GM18498 (cell line): ENCODE measurements at regions not wholly inside any gene's neighbourhood (a gene's known extent, or its start where the extent isn't known, plus 50 kb on each side); places are given as distances from the start of the nearest gene placed in this dataset.
"Not testable (repeated sequence)": the region's sequence is repeated elsewhere in the genome, so short reads cannot be mapped to it uniquely, and the experiment has no call there.

Experiments
- ATAC-seq: cut with Tn5 transposase; IDR thresholded peaks from one replicate; pipeline ENCODE4 v1.9.1; 2021; ENCODE audit warnings: mild to moderate bottlenecking, moderate library complexity; ENCODE audit not compliant: unreplicated experiment

DNA sequence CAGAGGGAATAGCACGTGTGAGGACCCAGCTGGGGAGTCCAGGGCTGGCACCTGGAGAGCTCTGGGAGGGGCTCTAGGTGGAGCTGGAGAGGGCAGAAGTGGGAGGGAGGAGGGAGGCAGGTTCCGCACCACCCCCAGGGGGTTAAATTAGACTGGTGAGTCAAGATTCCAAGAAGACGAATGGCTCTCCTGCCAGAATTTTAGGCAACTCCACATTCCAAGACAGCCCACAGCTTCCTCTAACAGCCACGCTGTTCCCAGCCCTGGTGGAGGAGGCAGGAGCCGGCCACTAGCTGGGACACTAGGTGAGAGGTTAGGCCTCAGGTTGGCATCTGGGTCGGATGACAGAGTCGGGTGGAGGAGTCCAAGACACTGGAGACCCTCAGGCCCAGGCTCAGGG is 60.2 kb downstream of the TFAP2C start:
- ATAC-seq: no peak

DNA sequence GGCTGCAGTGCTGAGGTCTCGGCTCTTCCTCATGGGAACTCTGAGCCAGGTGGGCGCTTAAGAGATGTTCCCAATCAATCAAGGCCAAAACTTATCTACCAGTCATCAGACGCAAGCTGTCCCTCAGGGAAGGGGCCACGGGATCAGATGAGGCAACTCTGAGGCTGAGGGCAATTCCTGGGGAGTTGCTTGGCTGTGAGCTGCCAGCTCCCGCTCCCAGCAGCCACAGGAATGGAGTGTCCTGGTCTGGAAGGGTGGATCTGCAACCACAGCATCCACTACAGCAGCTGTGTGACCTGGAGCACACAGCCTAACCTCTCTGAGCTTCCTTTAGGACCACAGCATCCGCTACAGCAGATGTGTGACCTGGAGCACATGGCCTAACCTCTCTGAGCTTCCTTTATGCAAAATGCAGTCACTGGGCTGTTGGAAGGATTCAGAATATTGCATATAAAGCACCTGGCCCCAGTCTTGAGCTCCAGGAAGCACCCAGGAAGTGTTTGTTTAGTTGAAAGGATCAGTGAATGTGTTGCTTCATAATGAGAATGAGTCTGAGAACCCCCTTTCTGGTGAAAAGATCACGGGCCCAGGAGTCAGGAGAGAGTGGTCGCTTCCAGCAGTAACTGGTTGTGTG is 60.9 kb downstream of the TFAP2C start:
- ATAC-seq: no peak

DNA sequence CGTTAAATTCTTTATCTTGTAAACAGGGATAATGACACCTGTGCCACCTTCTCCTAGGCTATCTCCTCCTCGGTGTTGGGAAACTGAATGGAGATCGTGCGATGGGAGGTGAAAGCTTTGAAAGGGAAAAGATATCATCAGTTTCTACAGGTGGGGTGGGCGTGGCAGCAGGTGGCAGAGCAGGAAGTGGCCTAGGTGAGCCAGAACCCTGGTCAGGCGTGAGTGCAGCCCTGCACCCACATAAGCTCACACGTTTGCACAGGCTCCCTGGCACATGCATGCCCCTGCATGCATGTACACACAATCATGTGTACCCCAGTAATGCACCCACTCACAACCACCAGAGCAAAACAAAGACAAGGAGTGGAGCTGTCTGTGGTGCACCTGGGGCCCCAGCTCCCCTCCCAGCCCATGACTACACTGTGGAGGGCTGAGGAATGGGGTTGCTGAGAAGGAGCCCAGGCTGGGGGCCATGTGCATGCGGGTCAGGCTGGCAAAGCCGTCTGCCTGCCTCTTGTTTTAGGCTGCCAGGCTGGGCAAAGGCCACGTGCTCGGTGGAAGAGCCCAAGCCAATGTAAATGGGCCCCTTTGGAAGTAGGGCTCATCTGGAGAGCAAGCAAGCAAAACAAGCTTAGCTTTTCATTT is 61.5 kb downstream of the TFAP2C start:
- ATAC-seq: no peak

GRCh38 chr20:56691325-56691998 is 62.4 kb downstream of the TFAP2C start:
- no peak for ATAC-seq

- no peak for ATAC-seq
These were observed 64.1 kb downstream of the TFAP2C start for GRCh38 chr20:56693217-56693616.

GRCh38 chr20:56697476-56697875 is 68.4 kb downstream of the TFAP2C start:
- ATAC-seq: no peak

GRCh38 chr20:56698297-56698696 is 69.2 kb downstream of the TFAP2C start:
- no peak for ATAC-seq

GRCh38 chr20:56698749-56699148 is 69.6 kb downstream of the TFAP2C start:
- no peak for ATAC-seq

DNA sequence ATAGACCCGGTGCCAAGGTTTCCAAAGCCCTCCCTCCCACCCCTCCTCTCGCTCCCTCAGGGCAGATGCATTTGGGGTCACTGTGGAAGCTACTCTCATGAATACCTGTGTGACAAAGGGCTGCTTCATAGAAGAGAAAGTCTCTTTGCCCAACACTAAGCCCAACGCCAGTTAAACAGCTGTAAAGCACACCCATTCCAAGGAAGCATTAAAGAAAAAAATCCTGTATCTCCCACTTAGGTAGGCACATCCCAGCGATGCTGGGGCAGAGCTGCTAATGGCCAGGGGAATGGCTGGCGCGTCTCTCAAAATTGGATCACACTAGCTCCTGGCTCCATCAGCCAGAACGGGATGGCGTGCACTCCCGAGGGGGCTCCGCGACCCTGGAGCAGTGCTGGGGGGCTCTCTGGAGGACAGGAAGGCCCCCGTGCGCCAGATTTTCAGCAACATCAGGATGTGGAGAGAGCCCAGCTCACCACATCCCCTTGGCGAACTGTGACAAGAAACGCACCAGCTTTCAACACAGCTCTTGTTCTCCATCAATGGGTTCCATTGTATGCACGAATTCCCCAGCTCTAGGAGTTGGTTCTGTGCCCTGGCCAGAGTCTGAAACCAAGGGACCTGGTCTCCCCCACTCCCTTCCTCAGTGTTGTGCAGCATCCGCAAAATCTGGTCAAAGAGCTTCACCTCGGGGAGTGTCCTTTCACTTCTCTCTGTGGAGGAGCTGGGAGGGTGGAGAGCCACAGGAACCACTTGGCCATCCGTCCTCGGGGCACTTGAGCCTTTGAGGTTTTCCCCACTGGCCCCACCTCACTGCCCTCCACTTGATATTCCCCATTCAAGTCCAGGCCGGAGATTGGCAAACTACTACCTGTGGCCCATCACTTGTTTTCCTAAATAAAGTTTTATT is 74.1 kb downstream of the TFAP2C start:
- no peak for ATAC-seq

DNA sequence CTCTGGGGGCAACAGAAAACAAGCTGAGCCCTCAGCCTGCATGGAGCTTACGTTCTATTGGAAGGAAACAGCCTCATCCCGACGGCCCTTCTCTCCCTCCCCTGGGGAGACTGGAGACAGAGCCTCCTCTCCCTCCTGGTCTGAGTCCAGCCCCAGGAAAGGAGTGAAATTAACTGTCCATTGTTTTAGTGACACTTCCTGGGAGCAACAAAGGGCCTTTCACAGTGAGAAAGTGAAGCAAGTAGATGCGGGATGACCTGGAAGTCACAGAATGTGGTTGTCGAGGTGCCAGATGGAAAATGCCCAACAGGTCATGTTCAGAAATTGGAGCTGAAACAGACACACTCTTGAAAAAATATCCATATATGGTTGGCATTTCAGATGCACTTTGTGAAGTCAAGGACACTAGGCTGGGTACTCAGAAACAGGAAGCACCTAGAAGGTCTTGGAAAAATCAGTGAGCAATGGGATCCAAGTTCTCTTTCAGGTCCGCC is 77.8 kb downstream of the TFAP2C start:
- ATAC-seq: no peak

GRCh38 chr20:56708991-56709390 is 79.9 kb downstream of the TFAP2C start:
- no peak for ATAC-seq

DNA sequence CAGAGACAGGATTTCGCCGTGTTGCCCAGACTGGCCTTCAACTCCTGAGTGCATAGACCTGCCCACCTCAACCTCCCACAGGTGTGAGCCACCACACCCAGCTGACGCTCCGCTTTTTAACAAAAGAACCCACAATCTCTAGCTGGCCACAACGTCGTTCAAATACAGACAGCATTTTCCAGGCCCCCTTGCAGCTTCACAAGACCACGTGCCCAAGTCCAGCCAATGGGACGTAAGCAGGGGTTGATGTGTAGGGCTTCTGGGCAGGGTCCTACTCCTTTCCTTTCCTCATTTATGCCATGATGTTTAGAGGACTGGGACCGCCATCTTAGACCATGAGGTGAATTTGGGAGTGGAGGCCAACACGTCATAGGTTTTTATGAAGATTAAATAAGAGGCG is 81.0 kb downstream of the TFAP2C start:
- no peak for ATAC-seq

DNA sequence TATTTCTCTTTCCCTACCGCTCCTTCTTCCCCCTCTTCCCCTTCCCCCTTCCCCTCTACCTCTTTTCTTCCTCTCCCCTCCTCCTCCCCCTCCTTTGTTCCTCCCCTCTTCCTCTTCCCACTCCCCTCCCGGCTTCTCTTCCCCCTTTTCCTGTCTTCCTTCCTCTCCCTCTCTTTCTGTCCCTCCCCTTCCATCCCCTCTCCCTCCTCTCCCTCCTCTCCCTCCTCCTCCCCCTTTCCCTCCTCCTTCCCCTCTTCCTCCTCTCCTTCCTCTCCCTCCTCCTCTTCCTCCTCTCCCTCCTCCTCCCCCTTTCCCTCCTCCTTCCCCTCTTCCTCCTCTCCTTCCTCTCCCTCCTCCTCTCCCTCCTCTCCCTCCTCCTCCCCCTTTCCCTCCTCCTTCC is 81.5 kb downstream of the TFAP2C start:
- ATAC-seq: not testable (repeated sequence)

GRCh38 chr20:56711018-56711417 is 81.9 kb downstream of the TFAP2C start:
- no peak for ATAC-seq

DNA sequence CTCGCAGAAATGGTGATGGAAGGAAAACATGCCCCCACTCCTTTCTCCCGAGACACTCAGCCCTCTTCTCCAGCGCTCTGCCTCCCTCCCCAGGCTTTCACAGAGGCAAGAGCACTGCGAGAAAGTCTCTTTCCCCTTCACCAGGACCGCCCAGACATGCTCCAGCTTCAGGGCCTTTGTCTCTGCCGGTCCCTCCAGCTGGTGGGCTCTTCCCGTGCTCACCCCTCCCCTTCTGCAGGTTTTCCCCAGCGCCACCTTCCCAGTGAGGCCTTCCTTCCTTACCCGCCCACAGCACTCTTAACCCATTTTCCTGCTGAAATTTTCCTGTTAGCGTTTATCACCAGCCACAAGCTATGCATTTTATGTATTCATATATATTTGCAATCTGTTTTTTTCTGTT is 86.2 kb downstream of the TFAP2C start:
- no peak for ATAC-seq

DNA sequence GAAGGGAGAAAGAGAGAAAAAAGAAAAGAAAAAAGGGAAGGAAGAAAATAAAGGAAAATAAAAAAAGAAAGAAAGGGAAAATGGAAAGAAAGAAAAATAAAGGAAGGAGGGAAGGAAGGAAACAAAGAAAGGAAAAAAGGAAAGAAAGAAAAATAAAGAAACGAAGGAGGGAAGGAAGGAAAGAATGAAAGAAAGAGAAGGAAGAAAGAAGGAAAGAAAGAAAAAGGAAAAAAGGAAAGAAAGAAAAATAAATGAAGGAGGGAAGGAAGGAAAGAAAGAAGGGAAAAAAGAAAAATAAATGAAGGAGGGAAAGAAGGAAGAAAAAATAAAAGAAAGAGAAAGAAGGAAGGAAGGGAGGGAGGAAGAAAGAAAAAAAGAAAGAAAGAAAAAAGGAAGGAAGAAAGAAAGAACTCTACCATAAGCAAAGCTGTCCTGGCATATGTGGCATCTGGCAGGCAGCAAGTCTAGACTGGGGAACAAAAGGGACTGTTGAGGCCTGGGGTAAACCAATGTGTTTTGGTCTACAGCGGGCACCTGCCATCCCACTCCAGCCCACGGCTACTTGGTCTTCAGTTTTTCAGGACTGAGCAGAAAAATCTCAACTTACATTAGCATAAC is 86.9 kb downstream of the TFAP2C start:
- no peak for ATAC-seq

GRCh38 chr20:56716806-56717205 is 87.7 kb downstream of the TFAP2C start:
- no peak for ATAC-seq

- no peak for ATAC-seq
These were observed 89.7 kb downstream of the TFAP2C start for GRCh38 chr20:56718816-56719215.

- ATAC-seq: no peak
These were observed 91.6 kb downstream of the TFAP2C start for GRCh38 chr20:56720620-56721213.

DNA sequence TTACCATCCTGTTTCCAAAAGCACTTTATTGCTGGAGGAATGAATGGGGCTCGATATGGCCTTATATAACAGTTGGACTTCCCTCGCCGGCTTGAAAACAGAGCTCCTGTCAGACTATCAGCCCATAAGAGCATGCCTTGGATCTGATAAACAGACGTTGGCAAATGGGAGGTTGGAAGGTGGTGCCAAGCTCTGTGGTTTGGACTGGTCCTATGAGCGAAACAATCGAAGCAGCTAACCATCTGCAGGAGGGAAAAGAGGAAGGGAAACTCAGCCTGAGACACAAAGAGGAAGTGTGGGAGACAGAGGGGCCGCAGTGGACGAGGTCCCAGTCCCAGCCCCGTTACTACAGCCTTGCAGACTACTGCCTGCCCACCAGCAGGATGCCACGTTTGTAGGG is 92.9 kb downstream of the TFAP2C start:
- ATAC-seq: no peak
